Lower lobe of right lung (tissue), 2 donors: ENCODE measurements at regions not wholly inside any gene's neighbourhood (a gene's known extent, or its start where the extent isn't known, plus 50 kb on each side); places are given as distances from the start of the nearest gene placed in this dataset.

Experiments used
- ATAC-seq, 2 donors: fragments of 200-7000 bp; cut with Tn5 transposase; one replicate each; pipeline ENCODE4 v1.9.1; 2020 to 2022; ENCODE audit warnings: mild to moderate bottlenecking in 2 of 2, moderate library complexity in 2 of 2
- DNase-seq: peaks from one replicate; pipeline ENCODE4 v3.0.0-alpha.2; 2020
- H3K27ac ChIP-seq: fragments of 200-600 bp; one replicate; pipeline ENCODE4 v1.8.0; 2022
- H3K27me3 ChIP-seq: fragments of 200-600 bp; one replicate; pipeline ENCODE4 v1.8.0; 2022; ENCODE audit warnings: low read depth
- H3K36me3 ChIP-seq: fragments of 200-600 bp; one replicate; pipeline ENCODE4 v1.8.0; 2022; ENCODE audit warnings: mild to moderate bottlenecking
- H3K4me1 ChIP-seq: fragments of 200-600 bp; one replicate; pipeline ENCODE4 v1.8.0; 2022
- H3K4me3 ChIP-seq: fragments of 200-600 bp; one replicate; pipeline ENCODE4 v1.8.0; 2022; ENCODE audit warnings: mild to moderate bottlenecking
- H3K9me3 ChIP-seq: fragments of 200-600 bp; one replicate; pipeline ENCODE4 v1.8.0; 2022
- intact Hi-C: fragments of 100-400 bp; cut with DNase I; formaldehyde crosslinking; loops from one replicate; pipeline ENCODE4 v1.11.0; 2022
- TF ChIP-seq, protein P1 (sequence below): fragments of 200-600 bp; IDR thresholded peaks from one replicate; pipeline ENCODE4 v1.8.0; 2022; ENCODE audit warnings: antibody characterized with exemption, mild to moderate bottlenecking
- donor health status: DM: no; HTN: yes; CAD: no; lungs with severe emphysema.

DNA sequence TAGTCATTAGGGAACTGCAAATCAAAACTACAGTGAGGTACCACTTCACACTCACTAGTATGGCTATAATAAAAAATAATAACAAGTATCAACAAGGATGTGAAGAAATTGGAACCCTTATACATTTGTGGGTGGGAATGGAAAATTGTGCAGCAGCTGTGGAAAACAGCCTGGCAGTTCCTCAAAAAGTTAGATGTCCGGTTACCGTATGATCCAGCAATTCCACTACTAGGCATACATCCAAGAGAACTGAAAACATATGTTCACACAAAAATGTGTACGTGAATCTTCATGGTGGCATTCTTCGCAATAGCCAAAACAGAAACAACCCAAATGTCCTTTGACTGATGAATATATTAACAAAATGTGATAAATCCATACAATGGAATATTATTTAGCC, 187.9 kb upstream of the LYSMD4 start:
- no peak overlapping the region for H3K27ac ChIP-seq
- intact Hi-C loops = no loop called here
- no peaks in the 10 kb centered on the region for H3K9me3 ChIP-seq
- no peak for ATAC-seq
- H3K4me1 ChIP-seq = peaks cover 10% of the 10 kb centered on the region
- no peaks in the 10 kb centered on the region for H3K27me3 ChIP-seq
- no peak overlapping the region for H3K4me3 ChIP-seq
- no peaks in the 10 kb centered on the region for H3K36me3 ChIP-seq
- TF ChIP-seq, protein P1, sequence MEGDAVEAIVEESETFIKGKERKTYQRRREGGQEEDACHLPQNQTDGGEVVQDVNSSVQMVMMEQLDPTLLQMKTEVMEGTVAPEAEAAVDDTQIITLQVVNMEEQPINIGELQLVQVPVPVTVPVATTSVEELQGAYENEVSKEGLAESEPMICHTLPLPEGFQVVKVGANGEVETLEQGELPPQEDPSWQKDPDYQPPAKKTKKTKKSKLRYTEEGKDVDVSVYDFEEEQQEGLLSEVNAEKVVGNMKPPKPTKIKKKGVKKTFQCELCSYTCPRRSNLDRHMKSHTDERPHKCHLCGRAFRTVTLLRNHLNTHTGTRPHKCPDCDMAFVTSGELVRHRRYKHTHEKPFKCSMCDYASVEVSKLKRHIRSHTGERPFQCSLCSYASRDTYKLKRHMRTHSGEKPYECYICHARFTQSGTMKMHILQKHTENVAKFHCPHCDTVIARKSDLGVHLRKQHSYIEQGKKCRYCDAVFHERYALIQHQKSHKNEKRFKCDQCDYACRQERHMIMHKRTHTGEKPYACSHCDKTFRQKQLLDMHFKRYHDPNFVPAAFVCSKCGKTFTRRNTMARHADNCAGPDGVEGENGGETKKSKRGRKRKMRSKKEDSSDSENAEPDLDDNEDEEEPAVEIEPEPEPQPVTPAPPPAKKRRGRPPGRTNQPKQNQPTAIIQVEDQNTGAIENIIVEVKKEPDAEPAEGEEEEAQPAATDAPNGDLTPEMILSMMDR = no peak
- DNase-seq = no peak

DNA sequence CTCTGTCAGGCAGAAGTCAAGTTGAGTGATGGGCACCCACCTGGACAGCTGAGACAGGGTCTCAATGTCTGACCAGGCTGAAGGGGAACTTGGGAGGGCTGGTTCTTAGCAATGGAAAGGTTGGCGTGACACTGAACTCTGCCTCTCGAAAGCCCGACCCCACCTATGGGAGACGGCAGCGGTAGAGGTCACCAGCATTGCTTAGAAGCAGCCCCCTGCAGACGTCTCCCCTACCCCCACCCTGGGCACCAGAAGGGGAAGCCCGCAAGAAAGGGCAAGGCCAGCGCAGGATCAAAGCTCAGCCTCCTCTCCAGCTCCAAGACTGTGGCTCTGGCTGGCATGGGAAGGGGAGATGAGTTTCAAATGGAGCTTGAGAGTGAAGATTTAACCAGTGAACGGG, 184.8 kb upstream of the LYSMD4 start:
- DNase-seq = no peak
- Histone ChIP-seq H3K36me3 (no peaks in the 10 kb centered on the region), H3K27me3 (no peaks in the 10 kb centered on the region), H3K27ac (no peak overlapping the region), H3K4me3 (no peak overlapping the region), H3K4me1 (peaks cover 10% of the 10 kb centered on the region), H3K9me3 (no peaks in the 10 kb centered on the region)
- no peak for ATAC-seq
- TF ChIP-seq, protein P1 = no peak
- intact Hi-C loops = no loop called here

DNA sequence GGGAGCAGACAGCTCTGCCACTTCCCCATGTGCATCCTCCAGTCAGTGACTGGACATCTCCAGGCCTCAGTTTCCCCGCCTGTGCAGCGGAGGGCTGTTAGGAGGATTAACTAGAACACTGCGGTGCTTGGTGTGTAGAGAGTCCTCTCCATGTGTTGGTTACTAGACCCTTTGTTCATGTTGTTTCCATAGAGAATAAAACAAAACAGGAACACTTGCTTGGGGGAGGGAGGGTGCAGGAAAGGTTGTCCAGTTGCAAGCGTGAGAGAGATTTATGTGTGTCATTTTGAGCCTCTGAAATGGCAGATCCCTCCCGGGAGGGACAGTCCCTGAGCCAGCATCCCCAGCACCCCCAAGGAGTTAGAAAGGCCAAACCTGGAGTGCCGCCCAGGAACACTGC, 184.0 kb upstream of the LYSMD4 start:
- TF ChIP-seq, protein P1 = no peak
- Histone ChIP-seq H3K36me3 (no peaks in the 10 kb centered on the region), H3K9me3 (no peaks in the 10 kb centered on the region), H3K4me1 (peaks cover 10% of the 10 kb centered on the region), H3K27ac (no peak overlapping the region), H3K4me3 (no peak overlapping the region), H3K27me3 (no peaks in the 10 kb centered on the region)
- DNase-seq = no peak
- ATAC-seq = peak in 1 of 2 donors; percentile 46
- intact Hi-C loops = no loop called here

DNA sequence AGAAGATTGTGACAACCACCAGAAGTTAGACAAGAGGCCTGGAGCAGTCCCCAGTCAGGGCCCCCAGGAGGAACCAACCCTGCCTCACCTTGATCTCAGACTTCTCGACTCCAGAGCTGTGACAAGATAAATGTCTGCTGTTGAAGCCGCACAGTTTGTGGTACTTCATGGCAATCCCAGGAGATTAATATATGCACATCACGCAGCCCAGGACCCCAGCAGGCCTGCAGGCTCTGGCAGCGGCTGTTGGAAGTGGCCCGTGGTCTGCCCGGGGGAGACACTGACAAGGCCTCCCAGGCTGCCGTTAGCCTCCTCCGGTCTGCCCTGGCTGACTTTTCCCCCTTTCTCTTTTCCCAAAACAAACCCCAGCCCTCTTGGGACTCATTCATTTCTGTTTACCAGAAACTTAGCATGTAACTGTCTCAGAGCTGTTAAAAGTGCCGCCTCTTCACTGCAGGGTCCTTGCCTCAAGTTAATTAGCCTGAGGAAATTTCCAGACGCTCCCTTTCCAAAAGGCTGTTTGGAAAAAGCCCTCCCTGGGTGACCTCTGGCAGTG, 183.5 kb upstream of the LYSMD4 start:
- intact Hi-C loops = no loop called here
- Histone ChIP-seq H3K27ac (peak overlapping the region; percentile 31), H3K9me3 (no peaks in the 10 kb centered on the region), H3K4me3 (no peak overlapping the region), H3K4me1 (peaks cover 10% of the 10 kb centered on the region), H3K27me3 (no peaks in the 10 kb centered on the region), H3K36me3 (no peaks in the 10 kb centered on the region)
- TF ChIP-seq, protein P1 = no peak
- DNase-seq = no peak
- ATAC-seq = no peak

DNA sequence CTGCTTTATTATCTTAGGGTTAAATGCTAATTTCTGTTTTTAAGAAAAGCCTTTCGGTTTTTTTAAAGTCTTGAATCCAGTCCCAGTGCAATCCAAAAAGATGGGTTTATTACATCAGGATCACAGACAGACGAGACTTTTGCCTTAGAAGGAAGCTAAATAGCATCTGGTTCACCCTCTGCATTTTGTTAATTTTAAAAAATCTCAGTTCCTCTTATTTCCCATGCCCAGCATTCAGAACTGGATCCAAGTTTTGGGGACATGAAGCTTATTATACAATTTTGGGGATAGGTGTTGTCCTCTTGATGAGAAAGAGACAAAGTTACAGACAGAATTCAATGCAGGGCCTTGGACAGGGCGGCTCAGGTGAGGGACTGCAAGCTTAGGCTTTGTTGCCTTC, 181.5 kb upstream of the LYSMD4 start:
- H3K9me3 ChIP-seq = no peaks in the 10 kb centered on the region
- no peaks in the 10 kb centered on the region for H3K36me3 ChIP-seq
- DNase-seq (no peak), ATAC-seq (no peak)
- H3K4me3 ChIP-seq = no peak overlapping the region
- peaks cover 10% of the 10 kb centered on the region for H3K4me1 ChIP-seq
- TF ChIP-seq, protein P1 = no peak
- intact Hi-C loops = no loop called here
- H3K27me3 ChIP-seq = no peaks in the 10 kb centered on the region
- H3K27ac ChIP-seq = no peak overlapping the region

DNA sequence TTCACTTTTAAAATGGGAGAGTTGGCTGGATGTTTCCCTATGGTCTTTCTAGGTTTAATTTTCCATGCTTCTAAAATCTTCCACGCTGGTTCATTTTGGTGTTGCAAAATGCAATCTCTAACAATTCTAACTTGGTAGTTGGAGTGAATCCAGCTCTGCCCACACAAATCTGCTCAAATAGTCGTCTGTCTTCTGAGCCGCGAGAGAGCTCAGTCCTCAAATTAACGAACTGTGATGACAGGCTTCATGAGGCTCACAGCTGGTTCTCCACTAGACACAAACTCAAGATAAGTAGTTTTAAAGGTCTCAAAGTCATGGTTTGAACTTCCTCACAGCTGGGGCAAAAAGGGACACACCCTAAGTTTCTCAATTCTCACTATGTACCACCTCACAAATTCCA, 178.6 kb upstream of the LYSMD4 start:
- TF ChIP-seq, protein P1 = no peak
- Histone ChIP-seq H3K4me3 (no peak overlapping the region), H3K9me3 (no peaks in the 10 kb centered on the region), H3K27me3 (no peaks in the 10 kb centered on the region), H3K36me3 (no peaks in the 10 kb centered on the region), H3K4me1 (peaks cover 6% of the 10 kb centered on the region), H3K27ac (no peak overlapping the region)
- ATAC-seq = peak; percentile 22 to 34
- DNase-seq = no peak
- intact Hi-C loops = no loop called here
